ENCODE measurements at regions not wholly inside any gene's neighbourhood (a gene's known extent, or its start where the extent isn't known, plus 50 kb on each side); places are given as distances from the start of the nearest gene placed in this dataset.
A peak's percentile ranks its signal among the peaks of the same experiment; 100 is the strongest.

GRCh38 chr10:36700123-36700522, 425.3 kb upstream of the ANKRD30A start:
- Histone ChIP-seq H2AFZ (ENCODE audit: low read length) (no peak overlapping the region), H3K36me3 (ENCODE audit: insufficient read depth, low read length) (no peaks in the 10 kb centered on the region), H3K27ac (ENCODE audit: low read depth, low read length) (no peak overlapping the region), H3K4me3 (ENCODE audit: insufficient read depth, low read length) (no peak overlapping the region), H3K79me2 (ENCODE audit: insufficient read depth, low read length) (no peaks in the 10 kb centered on the region), H3K4me1 (ENCODE audit: insufficient read depth, low read length) (no peaks in the 10 kb centered on the region), H3K4me2 (ENCODE audit: insufficient read depth, low read length) (no peak overlapping the region), H3K27me3 (ENCODE audit: insufficient read depth, low read length) (no peaks in the 10 kb centered on the region), H3K9me3 (ENCODE audit: low read depth, low read length) (no peaks in the 10 kb centered on the region), H4K20me1 (ENCODE audit: insufficient read depth, low read length) (no peaks in the 10 kb centered on the region)
- no peak for TF ChIP-seq CTCF (IDR thresholded peaks at IDR 0.05; ENCODE audit: extremely low read depth, low read depth, low read length)
- no peak for DNase-seq (ENCODE audit: insufficient read length, low spot score, missing footprints)

DNA sequence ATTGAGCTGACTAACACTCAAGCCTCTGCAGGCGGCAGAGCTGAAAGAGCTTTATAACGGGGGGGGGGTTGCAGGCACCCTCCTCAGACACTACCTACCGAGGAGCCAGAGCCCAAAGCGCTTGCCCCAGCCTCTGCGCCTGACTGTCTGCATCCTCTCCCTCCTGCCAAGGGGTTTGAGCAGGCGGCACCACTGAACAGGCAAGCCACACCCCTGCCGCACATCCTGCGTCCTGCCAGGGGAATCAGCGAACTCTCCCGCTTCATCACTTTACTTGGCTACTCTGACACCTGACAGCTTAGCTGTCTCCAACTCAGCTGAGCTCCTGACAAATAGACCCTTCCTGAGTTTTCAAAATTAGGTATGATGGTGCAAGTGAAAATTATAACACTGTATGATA, 432.6 kb upstream of the ANKRD30A start:
- H3K36me3 ChIP-seq (ENCODE audit: insufficient read depth, low read length), result no peaks in the 10 kb centered on the region
- peak overlapping the region; percentile 58 for H3K4me3 ChIP-seq (ENCODE audit: insufficient read depth, low read length)
- H3K27me3 ChIP-seq (ENCODE audit: insufficient read depth, low read length), result no peaks in the 10 kb centered on the region
- H3K79me2 ChIP-seq (ENCODE audit: insufficient read depth, low read length), result no peaks in the 10 kb centered on the region
- no peak overlapping the region for H3K27ac ChIP-seq (ENCODE audit: low read depth, low read length)
- no peaks in the 10 kb centered on the region for H3K9me3 ChIP-seq (ENCODE audit: low read depth, low read length)
- H3K4me2 ChIP-seq (ENCODE audit: insufficient read depth, low read length), result peak overlapping the region; percentile 69
- no peaks in the 10 kb centered on the region for H4K20me1 ChIP-seq (ENCODE audit: insufficient read depth, low read length)
- peak overlapping the region; percentile 79 for H2AFZ ChIP-seq (ENCODE audit: low read length)
- no peak for TF ChIP-seq CTCF (IDR thresholded peaks at IDR 0.05; ENCODE audit: extremely low read depth, low read depth, low read length)
- no peak for DNase-seq (ENCODE audit: insufficient read length, low spot score, missing footprints)
- H3K4me1 ChIP-seq (ENCODE audit: insufficient read depth, low read length), result no peaks in the 10 kb centered on the region

DNA sequence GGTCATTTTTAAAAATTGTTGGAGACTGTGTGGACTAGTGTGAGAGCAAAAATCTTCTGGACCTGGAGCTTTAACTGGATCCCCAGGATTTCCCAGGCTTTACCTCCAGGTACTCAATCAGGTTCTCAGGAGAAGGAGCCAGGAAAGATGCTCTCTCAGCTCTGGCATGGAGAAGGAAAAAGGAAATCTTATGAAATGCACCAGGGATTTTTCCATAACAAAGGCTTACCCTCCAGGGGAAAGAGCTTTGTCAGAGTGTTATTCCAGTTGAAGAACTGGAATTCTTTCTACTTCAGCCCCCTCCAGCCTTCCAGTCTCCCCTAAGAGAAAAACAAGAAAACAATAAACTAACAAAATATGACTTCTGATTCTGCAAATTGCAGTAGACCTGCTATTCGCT, 436.7 kb upstream of the ANKRD30A start:
- Histone ChIP-seq H3K27me3 (ENCODE audit: insufficient read depth, low read length) (no peaks in the 10 kb centered on the region), H3K36me3 (ENCODE audit: insufficient read depth, low read length) (no peaks in the 10 kb centered on the region), H3K27ac (ENCODE audit: low read depth, low read length) (no peak overlapping the region), H3K4me3 (ENCODE audit: insufficient read depth, low read length) (no peak overlapping the region), H3K79me2 (ENCODE audit: insufficient read depth, low read length) (no peaks in the 10 kb centered on the region), H4K20me1 (ENCODE audit: insufficient read depth, low read length) (no peaks in the 10 kb centered on the region), H3K4me2 (ENCODE audit: insufficient read depth, low read length) (no peak overlapping the region), H3K9me3 (ENCODE audit: low read depth, low read length) (no peaks in the 10 kb centered on the region), H2AFZ (ENCODE audit: low read length) (no peak overlapping the region), H3K4me1 (ENCODE audit: insufficient read depth, low read length) (no peaks in the 10 kb centered on the region)
- no peak for DNase-seq (ENCODE audit: insufficient read length, low spot score, missing footprints)
- no peak for TF ChIP-seq CTCF (IDR thresholded peaks at IDR 0.05; ENCODE audit: extremely low read depth, low read depth, low read length)

DNA sequence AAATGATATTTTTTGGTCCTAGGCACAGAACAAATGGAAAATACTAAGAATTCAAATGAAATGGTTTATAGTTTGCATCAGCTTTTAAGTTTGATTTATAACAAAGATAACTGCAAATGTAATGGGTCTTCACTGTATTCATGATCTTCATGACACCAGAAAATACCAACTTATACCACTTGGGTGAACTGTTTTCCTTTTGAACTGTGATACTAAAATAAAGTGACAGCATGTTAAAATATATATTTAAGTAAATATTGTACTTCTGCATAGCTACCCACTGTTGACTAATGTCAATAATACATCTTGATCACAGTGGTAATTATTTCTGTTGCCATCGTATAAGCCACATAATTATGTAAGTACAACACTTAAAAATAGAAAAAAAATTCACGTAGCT, 442.0 kb upstream of the ANKRD30A start:
- H3K36me3 ChIP-seq (ENCODE audit: insufficient read depth, low read length), result no peaks in the 10 kb centered on the region
- TF ChIP-seq CTCF (IDR thresholded peaks at IDR 0.05; ENCODE audit: extremely low read depth, low read depth, low read length), result no peak
- no peak overlapping the region for H3K4me3 ChIP-seq (ENCODE audit: insufficient read depth, low read length)
- no peaks in the 10 kb centered on the region for H3K4me1 ChIP-seq (ENCODE audit: insufficient read depth, low read length)
- no peaks in the 10 kb centered on the region for H3K9me3 ChIP-seq (ENCODE audit: low read depth, low read length)
- H3K4me2 ChIP-seq (ENCODE audit: insufficient read depth, low read length), result no peak overlapping the region
- no peaks in the 10 kb centered on the region for H3K27me3 ChIP-seq (ENCODE audit: insufficient read depth, low read length)
- no peaks in the 10 kb centered on the region for H3K79me2 ChIP-seq (ENCODE audit: insufficient read depth, low read length)
- H3K27ac ChIP-seq (ENCODE audit: low read depth, low read length), result no peak overlapping the region
- H4K20me1 ChIP-seq (ENCODE audit: insufficient read depth, low read length), result no peaks in the 10 kb centered on the region
- no peak for DNase-seq (ENCODE audit: insufficient read length, low spot score, missing footprints)
- no peak overlapping the region for H2AFZ ChIP-seq (ENCODE audit: low read length)

Measured in osteoblast (primary cell).